ENCODE measurements at regions not wholly inside any gene's neighbourhood (a gene's known extent, or its start where the extent isn't known, plus 50 kb on each side); places are given as distances from the start of the nearest gene placed in this dataset.

DNA sequence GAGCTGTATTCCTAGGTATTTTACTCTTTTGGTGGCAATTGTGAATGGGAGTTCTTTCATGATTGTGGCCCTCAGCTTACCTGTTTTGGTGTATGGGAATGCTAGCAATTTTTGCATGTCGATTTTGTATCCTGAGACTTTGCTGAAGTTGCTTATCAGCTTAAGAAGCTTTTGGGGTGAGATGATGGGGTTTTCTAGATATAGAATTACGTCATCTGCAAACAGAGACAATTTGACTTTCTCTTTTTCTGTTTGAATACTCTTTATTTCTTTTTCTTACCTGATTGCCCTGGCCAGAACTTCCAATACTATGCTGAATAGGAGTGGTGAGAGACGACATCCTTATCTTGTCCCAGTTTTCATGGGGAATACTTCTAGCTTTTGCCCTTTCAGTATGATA lies 191.2 kb downstream of the KCNE4 start:
- Histone ChIP-seq H3K27ac (no peak overlapping the region), H3K4me2 (no peak overlapping the region), H3K79me2 (ENCODE audit: low read depth) (no peaks in the 10 kb centered on the region), H3F3A (ENCODE audit: low read depth) (no peaks in the 10 kb centered on the region), H3K9ac (no peak overlapping the region), H3K9me3 (ENCODE audit: low read depth) (no peaks in the 10 kb centered on the region), H2AFZ (replicated peaks) (no peak overlapping the region), H4K20me1 (ENCODE audit: low read depth) (no peaks in the 10 kb centered on the region), H3K27me3 (no peaks in the 10 kb centered on the region), H3K36me3 (no peaks in the 10 kb centered on the region), H3K4me3 (no peak overlapping the region), H3K4me1 (no peaks in the 10 kb centered on the region)
- Mint-ChIP-seq H3K36me3 (no peaks in the 10 kb centered on the region), H3K27me3 (ENCODE audit: insufficient read depth, low read depth) (peaks cover 11% of the 10 kb centered on the region), H3K4me1 (no peaks in the 10 kb centered on the region), H3K27ac (no peak overlapping the region), H3K4me3 (no peak overlapping the region), H3K9me3 (peaks cover 29% of the 10 kb centered on the region)
- DNase-seq (ENCODE audit: low spot score) = no peak
- no peak for TF ChIP-seq EZH2phosphoT487 (IDR thresholded peaks at IDR 0.05)
- TF ChIP-seq, protein P1, sequence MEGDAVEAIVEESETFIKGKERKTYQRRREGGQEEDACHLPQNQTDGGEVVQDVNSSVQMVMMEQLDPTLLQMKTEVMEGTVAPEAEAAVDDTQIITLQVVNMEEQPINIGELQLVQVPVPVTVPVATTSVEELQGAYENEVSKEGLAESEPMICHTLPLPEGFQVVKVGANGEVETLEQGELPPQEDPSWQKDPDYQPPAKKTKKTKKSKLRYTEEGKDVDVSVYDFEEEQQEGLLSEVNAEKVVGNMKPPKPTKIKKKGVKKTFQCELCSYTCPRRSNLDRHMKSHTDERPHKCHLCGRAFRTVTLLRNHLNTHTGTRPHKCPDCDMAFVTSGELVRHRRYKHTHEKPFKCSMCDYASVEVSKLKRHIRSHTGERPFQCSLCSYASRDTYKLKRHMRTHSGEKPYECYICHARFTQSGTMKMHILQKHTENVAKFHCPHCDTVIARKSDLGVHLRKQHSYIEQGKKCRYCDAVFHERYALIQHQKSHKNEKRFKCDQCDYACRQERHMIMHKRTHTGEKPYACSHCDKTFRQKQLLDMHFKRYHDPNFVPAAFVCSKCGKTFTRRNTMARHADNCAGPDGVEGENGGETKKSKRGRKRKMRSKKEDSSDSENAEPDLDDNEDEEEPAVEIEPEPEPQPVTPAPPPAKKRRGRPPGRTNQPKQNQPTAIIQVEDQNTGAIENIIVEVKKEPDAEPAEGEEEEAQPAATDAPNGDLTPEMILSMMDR (IDR thresholded peaks at IDR 0.05) = no peak
- no peak for TF ChIP-seq EZH2 (IDR thresholded peaks at IDR 0.05)

DNA sequence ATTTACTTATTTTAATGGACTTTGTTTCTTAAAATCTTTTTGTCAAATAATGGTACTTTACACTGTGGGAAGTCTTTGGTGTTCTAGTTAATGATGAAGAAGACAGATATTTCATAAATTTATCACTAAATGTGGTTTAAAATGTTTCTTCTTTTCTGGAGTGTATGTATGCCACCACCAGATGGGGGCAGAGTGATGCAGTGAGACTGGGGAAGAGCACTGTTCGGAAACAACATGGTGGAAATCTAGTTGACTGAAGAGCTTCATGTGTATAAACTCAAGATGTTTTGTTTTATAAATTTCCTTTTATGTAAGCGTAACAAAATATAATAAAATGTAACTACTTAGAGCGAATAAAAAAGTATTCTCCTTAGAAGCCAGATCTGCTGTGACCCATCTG lies 195.1 kb downstream of the KCNE4 start:
- Histone ChIP-seq H2AFZ (replicated peaks) (no peak overlapping the region), H3F3A (ENCODE audit: low read depth) (no peaks in the 10 kb centered on the region), H3K9ac (no peak overlapping the region), H3K4me2 (no peak overlapping the region), H3K4me3 (no peak overlapping the region), H3K27me3 (no peaks in the 10 kb centered on the region), H3K9me3 (ENCODE audit: low read depth) (no peaks in the 10 kb centered on the region), H3K36me3 (no peaks in the 10 kb centered on the region), H3K79me2 (ENCODE audit: low read depth) (no peaks in the 10 kb centered on the region), H3K4me1 (no peaks in the 10 kb centered on the region), H4K20me1 (ENCODE audit: low read depth) (no peaks in the 10 kb centered on the region), H3K27ac (no peak overlapping the region)
- Mint-ChIP-seq H3K4me3 (no peak overlapping the region), H3K27ac (no peak overlapping the region), H3K36me3 (no peaks in the 10 kb centered on the region), H3K27me3 (ENCODE audit: insufficient read depth, low read depth) (peaks cover 9% of the 10 kb centered on the region), H3K4me1 (no peaks in the 10 kb centered on the region), H3K9me3 (peaks cover 24% of the 10 kb centered on the region)
- peak; percentile 19 for DNase-seq (ENCODE audit: low spot score)
- TF ChIP-seq, protein P1 (IDR thresholded peaks at IDR 0.05) = peak; percentile 51
- no peak for TF ChIP-seq EZH2 (IDR thresholded peaks at IDR 0.05)

DNA sequence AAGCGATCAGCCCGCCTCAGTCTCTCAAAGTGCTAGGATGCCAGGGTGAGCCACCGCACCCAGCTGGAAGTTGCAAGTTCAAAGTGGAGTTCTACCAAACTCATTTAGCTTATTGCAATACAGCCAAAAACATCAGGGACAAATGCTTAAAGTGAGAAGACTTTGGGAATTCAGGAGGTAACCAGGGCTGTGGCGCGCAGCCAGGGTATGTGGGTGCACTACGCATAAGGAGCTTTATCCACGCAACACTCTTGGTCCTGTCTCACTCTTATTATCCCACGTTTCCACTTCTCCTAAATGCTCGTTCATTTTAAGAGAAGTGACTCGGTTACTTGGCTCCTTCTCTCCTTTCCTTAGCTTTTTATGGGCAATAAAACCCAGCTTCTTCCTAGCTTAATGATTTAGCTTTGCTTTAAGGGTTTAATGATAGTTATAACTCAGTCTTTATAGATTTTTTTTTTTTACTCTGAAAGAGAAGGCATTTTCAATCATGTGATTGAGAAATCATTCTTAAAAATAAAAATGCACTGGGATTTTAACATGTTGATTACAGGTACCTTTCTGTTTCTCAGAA lies 199.8 kb downstream of the KCNE4 start:
- no peak overlapping the region for H3K9ac ChIP-seq
- Mint-ChIP-seq H3K27me3 (ENCODE audit: insufficient read depth, low read depth) (peaks cover 5% of the 10 kb centered on the region), H3K9me3 (peaks cover 7% of the 10 kb centered on the region), H3K36me3 (no peaks in the 10 kb centered on the region), H3K4me1 (no peaks in the 10 kb centered on the region), H3K4me3 (no peak overlapping the region), H3K27ac (no peak overlapping the region)
- TF ChIP-seq EZH2 (IDR thresholded peaks at IDR 0.05) = no peak
- TF ChIP-seq, protein P1 (IDR thresholded peaks at IDR 0.05) = no peak
- TF ChIP-seq EZH2phosphoT487 (IDR thresholded peaks at IDR 0.05) = no peak
- H3F3A ChIP-seq (ENCODE audit: low read depth) = no peaks in the 10 kb centered on the region
- peaks cover 7% of the 10 kb centered on the region for H3K9me3 ChIP-seq (ENCODE audit: low read depth)
- H2AFZ ChIP-seq (replicated peaks) = no peak overlapping the region
- no peaks in the 10 kb centered on the region for H4K20me1 ChIP-seq (ENCODE audit: low read depth)
- H3K4me3 ChIP-seq = no peak overlapping the region
- H3K4me1 ChIP-seq = no peaks in the 10 kb centered on the region
- H3K27ac ChIP-seq = no peak overlapping the region
- no peak for DNase-seq (ENCODE audit: low spot score)
- no peak overlapping the region for H3K4me2 ChIP-seq
- no peaks in the 10 kb centered on the region for H3K27me3 ChIP-seq
- no peaks in the 10 kb centered on the region for H3K79me2 ChIP-seq (ENCODE audit: low read depth)
- H3K36me3 ChIP-seq = no peaks in the 10 kb centered on the region

Measured in neural progenitor cell (in vitro differentiated cells).